GM10266 (cell line): ENCODE measurements at regions not wholly inside any gene's neighbourhood (a gene's known extent, or its start where the extent isn't known, plus 50 kb on each side); places are given as distances from the start of the nearest gene placed in this dataset.

ENCODE experiments used
- DNase-seq: peaks from one replicate; pipeline ENCODE4 v3.0.0; 2012; ENCODE audit errors: extremely low spot score
- TF ChIP-seq, protein P1 (sequence below): IDR thresholded peaks from 2 replicates; pipeline ENCODE4 v1.5.1; 2012; ENCODE audit warnings: mild to moderate bottlenecking, low read depth; ENCODE audit not compliant: control insufficient read depth, insufficient read depth; ENCODE audit errors: missing control alignments

DNA sequence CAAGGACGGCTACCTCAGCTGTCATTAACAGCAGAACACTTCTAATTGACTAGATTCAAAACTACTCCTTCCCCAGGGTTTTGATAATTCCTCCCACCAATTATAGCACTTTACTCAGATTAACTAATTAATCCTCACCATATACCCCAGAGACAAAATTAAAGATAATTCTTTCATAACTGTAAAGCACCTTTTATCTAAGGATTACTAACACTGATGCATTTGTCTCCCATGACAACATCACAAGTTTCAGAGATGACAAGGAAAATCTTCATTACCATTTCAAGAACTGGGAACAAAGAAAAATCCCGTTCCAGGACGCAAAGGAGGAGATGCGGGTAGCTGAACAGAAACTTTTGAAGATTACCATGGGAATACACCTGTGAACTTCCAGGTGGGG, 129.4 kb upstream of the ITGA6 start:
- no peak for DNase-seq
- TF ChIP-seq, protein P1, sequence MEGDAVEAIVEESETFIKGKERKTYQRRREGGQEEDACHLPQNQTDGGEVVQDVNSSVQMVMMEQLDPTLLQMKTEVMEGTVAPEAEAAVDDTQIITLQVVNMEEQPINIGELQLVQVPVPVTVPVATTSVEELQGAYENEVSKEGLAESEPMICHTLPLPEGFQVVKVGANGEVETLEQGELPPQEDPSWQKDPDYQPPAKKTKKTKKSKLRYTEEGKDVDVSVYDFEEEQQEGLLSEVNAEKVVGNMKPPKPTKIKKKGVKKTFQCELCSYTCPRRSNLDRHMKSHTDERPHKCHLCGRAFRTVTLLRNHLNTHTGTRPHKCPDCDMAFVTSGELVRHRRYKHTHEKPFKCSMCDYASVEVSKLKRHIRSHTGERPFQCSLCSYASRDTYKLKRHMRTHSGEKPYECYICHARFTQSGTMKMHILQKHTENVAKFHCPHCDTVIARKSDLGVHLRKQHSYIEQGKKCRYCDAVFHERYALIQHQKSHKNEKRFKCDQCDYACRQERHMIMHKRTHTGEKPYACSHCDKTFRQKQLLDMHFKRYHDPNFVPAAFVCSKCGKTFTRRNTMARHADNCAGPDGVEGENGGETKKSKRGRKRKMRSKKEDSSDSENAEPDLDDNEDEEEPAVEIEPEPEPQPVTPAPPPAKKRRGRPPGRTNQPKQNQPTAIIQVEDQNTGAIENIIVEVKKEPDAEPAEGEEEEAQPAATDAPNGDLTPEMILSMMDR = no peak

DNA sequence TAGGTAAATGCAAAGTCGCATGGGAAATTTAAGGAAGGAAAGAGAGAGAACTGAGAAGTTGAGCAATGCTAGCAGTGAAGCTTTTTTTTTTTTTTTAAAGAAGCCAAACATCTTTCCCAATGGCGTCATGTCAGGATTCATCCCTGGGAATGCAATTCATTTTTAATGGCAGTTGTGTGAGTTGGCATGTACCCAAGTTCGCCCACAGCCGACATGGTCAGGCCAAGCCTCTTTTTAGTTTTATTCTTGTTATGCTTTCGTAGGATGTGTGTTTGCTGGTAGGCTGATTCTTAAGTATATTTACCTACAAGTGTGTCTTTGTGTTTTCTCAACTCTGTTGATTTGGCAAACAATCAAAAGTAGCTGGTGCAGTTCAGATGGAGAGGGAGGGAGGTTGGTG, 127.6 kb upstream of the ITGA6 start:
- TF ChIP-seq, protein P1 = no peak
- DNase-seq = no peak

DNA sequence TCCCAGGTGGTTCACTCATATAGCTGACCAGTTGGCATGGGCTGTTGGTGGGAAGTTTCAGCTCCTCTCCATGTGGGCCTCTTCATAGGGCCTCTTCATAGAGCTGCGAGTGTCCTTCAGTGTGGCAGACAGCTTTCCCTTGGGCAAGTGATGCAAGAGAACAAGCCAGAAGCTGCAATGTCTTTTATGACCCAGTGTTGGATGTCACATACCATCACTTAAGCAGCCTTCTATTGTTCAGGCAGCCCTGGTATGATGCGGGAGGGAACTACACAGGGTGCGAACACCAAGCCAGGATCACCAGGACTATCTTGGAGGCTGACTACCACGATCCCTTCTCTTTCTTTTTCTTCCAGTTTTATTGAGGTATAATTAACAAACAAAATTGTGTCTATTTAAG, 126.5 kb upstream of the ITGA6 start:
- TF ChIP-seq, protein P1 = no peak
- DNase-seq = no peak

DNA sequence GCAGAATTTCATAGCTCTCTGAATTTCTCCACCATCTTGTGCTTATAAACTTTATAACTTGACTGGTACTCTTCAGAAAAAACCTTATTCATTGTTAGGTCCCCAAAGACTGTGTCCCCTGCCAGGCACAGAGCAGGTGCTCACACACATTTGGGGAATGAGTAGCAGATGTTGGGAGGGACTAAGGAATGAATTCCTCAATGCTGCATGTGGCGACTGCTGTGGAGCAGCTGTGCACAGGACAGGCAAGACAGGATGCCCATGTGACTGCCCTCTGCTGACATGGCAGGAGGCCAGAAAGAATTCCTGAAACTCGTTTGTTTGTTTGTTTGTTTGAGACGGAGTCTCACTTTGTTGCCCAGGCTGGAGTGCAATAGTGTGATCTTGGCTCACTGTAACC, 122.3 kb upstream of the ITGA6 start:
- DNase-seq = no peak
- TF ChIP-seq, protein P1 = no peak

DNA sequence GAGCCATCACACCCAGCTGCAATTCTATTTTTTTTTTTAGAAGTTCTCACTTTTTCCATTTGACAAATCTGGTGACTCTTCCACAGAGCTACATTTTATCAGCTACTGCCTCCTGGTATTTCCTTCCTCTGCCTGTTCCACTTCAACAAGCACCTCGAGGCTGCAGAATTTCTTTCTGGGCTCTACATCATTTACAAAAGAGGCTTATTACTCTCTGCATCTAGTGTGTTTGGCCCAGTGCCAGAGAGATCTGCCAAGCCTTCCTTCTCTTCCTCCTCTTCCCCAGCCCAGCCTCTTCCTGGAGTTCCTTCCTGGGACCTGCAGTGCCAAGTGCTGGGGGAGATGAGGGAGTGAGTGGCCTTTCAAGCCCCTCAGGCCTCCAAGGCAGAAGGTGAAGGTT, 119.6 kb upstream of the ITGA6 start:
- DNase-seq = no peak
- TF ChIP-seq, protein P1 = no peak

DNA sequence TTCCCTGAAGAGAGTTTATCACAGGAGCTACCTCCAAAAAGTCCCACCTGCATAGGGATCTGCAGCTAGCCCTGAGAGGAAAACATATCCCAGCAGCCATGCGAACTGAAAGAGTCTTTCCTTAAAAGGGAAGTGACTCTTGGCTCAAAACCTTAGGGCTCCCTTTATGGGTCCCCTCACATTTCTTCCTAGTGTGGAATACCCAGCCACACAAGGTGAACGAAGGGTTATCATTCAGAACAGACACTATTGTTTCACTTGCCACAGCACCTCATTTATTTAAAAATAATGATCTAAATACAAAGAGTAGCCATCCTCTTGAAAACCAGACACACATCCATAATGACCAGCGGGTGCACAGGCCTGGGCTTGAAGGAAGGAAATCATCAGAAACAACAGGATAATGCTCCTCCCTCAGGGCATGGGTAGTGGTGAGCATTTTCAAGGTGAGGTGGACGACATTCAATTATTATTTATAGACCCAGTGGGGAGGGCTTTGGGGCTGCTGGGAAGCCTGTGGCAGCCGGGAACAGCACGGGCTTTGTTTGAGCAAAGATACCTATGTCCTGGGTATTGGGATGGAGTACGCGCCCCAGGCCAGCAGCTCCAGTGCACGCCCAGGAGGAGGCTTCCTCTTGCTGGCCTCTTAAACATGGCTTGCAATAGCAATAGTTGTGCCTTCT, 119.0 kb upstream of the ITGA6 start:
- TF ChIP-seq, protein P1 = no peak
- no peak for DNase-seq

DNA sequence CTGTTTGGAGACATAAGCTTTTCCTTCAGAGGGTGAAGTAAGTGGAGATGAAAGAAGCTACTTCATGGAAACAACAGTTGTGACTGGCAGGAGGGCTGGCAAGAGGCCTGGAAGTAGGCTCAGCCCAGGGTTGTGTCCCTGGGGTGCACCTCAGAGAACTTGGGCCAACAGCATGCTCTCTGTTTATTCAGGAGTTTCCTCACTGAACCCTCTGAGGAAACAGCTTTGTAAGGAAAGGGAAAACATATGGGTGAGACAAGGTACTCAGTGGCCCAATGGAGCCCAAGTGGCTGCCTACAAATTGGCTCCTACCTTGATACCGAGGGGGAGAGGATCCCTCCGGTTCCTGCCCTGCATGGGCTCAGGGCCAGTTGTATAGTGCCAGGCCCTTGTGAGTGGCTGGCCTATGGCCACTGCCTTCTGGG, 115.5 kb upstream of the ITGA6 start:
- no peak for DNase-seq
- TF ChIP-seq, protein P1 = no peak
